Astrocyte of the cerebellum (primary cell): ENCODE measurements at regions not wholly inside any gene's neighbourhood (a gene's known extent, or its start where the extent isn't known, plus 50 kb on each side); places are given as distances from the start of the nearest gene placed in this dataset.

Source experiments
- DNase-seq: peaks from one replicate; pipeline ENCODE4 v3.0.0-alpha.2; 2011; ENCODE audit warnings: low read depth
- H3K4me3 ChIP-seq: 2 replicates; pipeline ENCODE4 v1.5.1; 2011; ENCODE audit warnings: mild to moderate bottlenecking, low read depth, low read length, moderate library complexity
- CTCF ChIP-seq: IDR thresholded peaks from 2 replicates; pipeline ENCODE4 v1.5.1; 2012; ENCODE audit warnings: low read length, low read depth, moderate library complexity, mild to moderate bottlenecking; ENCODE audit errors: missing control alignments
- in situ Hi-C: cut with HindIII; loops from 2 replicates; pipeline ENCODE4 v1.10.0; 2017; ENCODE audit warnings: low sequenced_read_pairs

- in situ Hi-C loops = no loop called here
- no peak for TF ChIP-seq CTCF
- no peak for DNase-seq
- H3K4me3 ChIP-seq = no peak overlapping the region
Measured at GRCh38 chr9:7982907-7983306, 183.3 kb upstream of the DMAC1 start.

GRCh38 chr9:7980691-7981289 lies 181.2 kb upstream of the DMAC1 start:
- in situ Hi-C loops = no loop called here
- no peak overlapping the region for H3K4me3 ChIP-seq
- no peak for DNase-seq
- no peak for TF ChIP-seq CTCF

GRCh38 chr9:7980041-7980440 lies 180.5 kb upstream of the DMAC1 start:
- in situ Hi-C loops = no loop called here
- no peak for DNase-seq

GRCh38 chr9:7979611-7980010 lies 180.0 kb upstream of the DMAC1 start:
- DNase-seq = no peak
- no peak overlapping the region for H3K4me3 ChIP-seq
- no peak for TF ChIP-seq CTCF
- in situ Hi-C loops = no loop called here

More at GRCh38 chr9:7980041-7980440, 180.5 kb upstream of the DMAC1 start:
- no peak overlapping the region for H3K4me3 ChIP-seq
- TF ChIP-seq CTCF = no peak

GRCh38 chr9:7977586-7977985 lies 178.0 kb upstream of the DMAC1 start:
- DNase-seq = no peak
- TF ChIP-seq CTCF = no peak
- in situ Hi-C loops = no loop called here
- no peak overlapping the region for H3K4me3 ChIP-seq

DNA sequence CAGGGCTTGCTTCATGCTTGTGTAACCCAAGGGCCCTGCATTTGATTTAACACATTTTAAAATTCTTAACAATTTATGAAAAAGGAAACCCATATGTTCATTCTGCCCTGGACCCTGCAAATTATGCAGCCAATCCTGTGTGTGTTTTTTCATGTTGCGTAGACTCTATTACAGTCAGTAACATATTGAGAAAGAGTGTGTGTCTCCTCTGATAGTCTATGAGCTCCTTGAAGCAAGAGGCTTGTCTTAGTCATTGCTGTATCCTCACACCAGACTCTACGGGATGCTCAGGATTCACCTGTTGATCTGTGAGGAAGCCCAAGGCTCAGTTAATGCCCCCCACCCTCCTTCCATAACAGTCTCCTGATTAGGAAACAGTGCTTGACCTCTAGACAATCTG lies 177.3 kb upstream of the DMAC1 start:
- no peak overlapping the region for H3K4me3 ChIP-seq

More for the DNA sequence above, 177.3 kb upstream of the DMAC1 start:
- no peak for DNase-seq
- in situ Hi-C loops = no loop called here
- no peak for TF ChIP-seq CTCF
